SK-N-SH (cell line): ENCODE measurements at regions not wholly inside any gene's neighbourhood (a gene's known extent, or its start where the extent isn't known, plus 50 kb on each side); places are given as distances from the start of the nearest gene placed in this dataset.

ENCODE experiments used
- CTCF ChIA-PET: fragments of 300-600, 350-600 bp; formaldehyde crosslinking; extraction: SDS; loops from one replicate; lab custom pipeline; 2021; lab: Yijun Ruan, JAX
- POLR2A ChIA-PET: fragments of 350-600 bp; sonication (Branson Sonifier 250); formaldehyde crosslinking; extraction: SDS; loops from one replicate; lab custom pipeline; 2020; ENCODE audit warnings: antibody characterized with exemption, inconsistent platforms; lab: Yijun Ruan, JAX
- DNase-seq: peaks from one replicate; pipeline ENCODE4 v3.0.0; 2012
- H2AFZ ChIP-seq: fragments of 200-600 bp; sonication (generic); 2 replicates; pipeline ENCODE4 v1.8.1; 2016; ENCODE audit warnings: antibody characterized with exemption, mild to moderate bottlenecking, low read depth
- H3F3A ChIP-seq: fragments of 200-600 bp; sonication (generic); replicated peaks from 2 replicates; pipeline ENCODE3; 2016; ENCODE audit warnings: antibody characterized with exemption, mild to moderate bottlenecking; ENCODE audit not compliant: insufficient read depth
- H3K27ac ChIP-seq, 2 experiments: fragments of 200-500 bp in 1 of 2; fragments of 200-600 bp in 1 of 2; sonication (Bioruptor generic) in 1 of 2; sonication (generic), shearing (Covaris generic) in 1 of 2; 2 replicates each; pipeline versions ENCODE4 v1.5.1 to v1.6.1; 2014 to 2016; ENCODE audit warnings: low read depth in 2 of 2, inconsistent platforms in 1 of 2, low read length in 1 of 2, mild to moderate bottlenecking in 1 of 2, mixed read lengths in 1 of 2
- H3K27me3 ChIP-seq: fragments of 200-600 bp; sonication (generic), shearing (Covaris generic); 2 replicates; pipeline ENCODE4 v1.6.1; 2016; ENCODE audit warnings: mixed run types; ENCODE audit not compliant: insufficient read depth
- H3K36me3 ChIP-seq, 2 experiments: fragments of 200-500 bp in 1 of 2; fragments of 200-600 bp in 1 of 2; sonication (Bioruptor generic) in 1 of 2; sonication (generic) in 1 of 2; replicated peaks in 1 of 2; 2 replicates each; pipeline versions ENCODE3 to v1.5.1; 2014 to 2016; ENCODE audit warnings: low read length in 1 of 2, mild to moderate bottlenecking in 1 of 2; ENCODE audit not compliant: insufficient read depth in 2 of 2, control insufficient read depth in 1 of 2
- H3K4me1 ChIP-seq, 2 experiments: fragments of 200-500 bp in 1 of 2; fragments of 200-600 bp in 1 of 2; sonication (Bioruptor generic) in 1 of 2; sonication (generic), shearing (Covaris generic) in 1 of 2; 2 replicates each; pipeline versions ENCODE4 v1.5.1 to v1.6.1; 2014 to 2016; ENCODE audit warnings: low read depth in 1 of 2, low read length in 1 of 2, mixed run types in 1 of 2; ENCODE audit not compliant: insufficient read depth in 2 of 2, control insufficient read depth in 1 of 2
- H3K4me2 ChIP-seq: fragments of 200-600 bp; sonication (generic), shearing (Covaris generic); 2 replicates; pipeline ENCODE4 v1.6.1; 2017; ENCODE audit warnings: mixed run types
- H3K4me3 ChIP-seq, 2 experiments: fragments of 200-500 bp in 1 of 2; fragments of 200-600 bp in 1 of 2; sonication (Bioruptor generic) in 1 of 2; sonication (generic), shearing (Covaris generic) in 1 of 2; 2 replicates each; pipeline versions ENCODE4 v1.5.1 to v1.8.1; 2014 to 2016; ENCODE audit warnings: low read depth in 2 of 2, inconsistent platforms in 1 of 2, low read length in 1 of 2, mild to moderate bottlenecking in 1 of 2, mixed read lengths in 1 of 2, moderate library complexity in 1 of 2
- H3K79me2 ChIP-seq: fragments of 200-600 bp; sonication (generic); 2 replicates; pipeline ENCODE4 v1.8.1; 2017; ENCODE audit warnings: mild to moderate bottlenecking; ENCODE audit not compliant: insufficient read depth
- H3K9ac ChIP-seq: fragments of 200-600 bp; sonication (generic); 2 replicates; pipeline ENCODE4 v1.6.1; 2017; ENCODE audit warnings: mixed run types
- H3K9me2 ChIP-seq: fragments of 200-600 bp; sonication (generic); 2 replicates; pipeline ENCODE4 v1.6.1; 2017; ENCODE audit warnings: mixed run types
- H3K9me3 ChIP-seq: fragments of 200-600 bp; sonication (generic); 2 replicates; pipeline ENCODE4 v1.6.1; 2017; ENCODE audit warnings: mixed run types, mild to moderate bottlenecking, moderate library complexity
- H4K20me1 ChIP-seq: fragments of 200-600 bp; sonication (generic); 2 replicates; pipeline ENCODE4 v1.6.1; 2017; ENCODE audit warnings: mild to moderate bottlenecking, mixed run types; ENCODE audit not compliant: insufficient read depth
- EP300 ChIP-seq, 2 experiments: IDR thresholded peaks; 2 replicates each; pipeline versions ENCODE4 v1.4.0 to v1.6.1; 2012; ENCODE audit warnings: borderline replicate concordance in 1 of 2, low read depth in 1 of 2, low read length in 1 of 2
- FOSL2 ChIP-seq: IDR thresholded peaks from 2 replicates; pipeline ENCODE4 v1.4.0; 2012; ENCODE audit warnings: low read depth, mild to moderate bottlenecking, moderate library complexity, borderline replicate concordance
- FOXJ3 ChIP-seq: sonication (generic); formaldehyde crosslinking; IDR thresholded peaks from 2 replicates; pipeline ENCODE4 v1.5.1; 2020; ENCODE audit warnings: mild to moderate bottlenecking, missing genetic modification reagents
- GABPA ChIP-seq: IDR thresholded peaks from 2 replicates; pipeline ENCODE4 v1.4.0; 2012; ENCODE audit warnings: low read depth, mild to moderate bottlenecking
- GATA2 ChIP-seq: sonication (generic); formaldehyde crosslinking; IDR thresholded peaks from 2 replicates; pipeline ENCODE4 v1.5.0; 2020; ENCODE audit warnings: mild to moderate bottlenecking, missing genetic modification reagents
- IRF3 ChIP-seq: fragments of 150-350 bp; IDR thresholded peaks from 2 replicates; pipeline ENCODE4 v1.6.1; 2016; ENCODE audit warnings: mild to moderate bottlenecking, low read depth, low read length
- MAX ChIP-seq: IDR thresholded peaks from 2 replicates; pipeline ENCODE4 v1.4.0; 2012; ENCODE audit warnings: low read depth
- MEF2A ChIP-seq: IDR thresholded peaks from 2 replicates; pipeline ENCODE4 v1.4.0; 2012; ENCODE audit warnings: low read depth, borderline replicate concordance
- MXI1 ChIP-seq: IDR thresholded peaks from 2 replicates; pipeline ENCODE4 v1.6.1; 2012; ENCODE audit warnings: mild to moderate bottlenecking, low read depth, low read length, improper control_type of control experiment
- NRF1 ChIP-seq: IDR thresholded peaks from 2 replicates; pipeline ENCODE4 v1.6.1; 2012; ENCODE audit warnings: low read depth, mild to moderate bottlenecking, low read length
- POLR2AphosphoS5 ChIP-seq: IDR thresholded peaks from 2 replicates; pipeline ENCODE4 v1.6.1; 2012; ENCODE audit warnings: low read depth, low read length
- RAD21 ChIP-seq: IDR thresholded peaks from 2 replicates; pipeline ENCODE4 v1.6.1; 2012; ENCODE audit warnings: mild to moderate bottlenecking, low read length
- RCOR1 ChIP-seq: fragments of 150-350 bp; IDR thresholded peaks from 2 replicates; pipeline ENCODE4 v1.6.1; 2017; ENCODE audit warnings: antibody characterized with exemption, low read length
- RXRA ChIP-seq: IDR thresholded peaks from 2 replicates; pipeline ENCODE4 v1.4.0; 2012; ENCODE audit warnings: low read depth, mild to moderate bottlenecking, borderline replicate concordance
- SMC3 ChIP-seq: IDR thresholded peaks from 2 replicates; pipeline ENCODE4 v1.6.1; 2012; ENCODE audit warnings: low read depth, low read length, improper control_type of control experiment
- TAF1 ChIP-seq: IDR thresholded peaks from 2 replicates; pipeline ENCODE4 v1.6.1; 2012; ENCODE audit warnings: low read depth, mild to moderate bottlenecking, low read length, moderate library complexity, borderline replicate concordance
- TEAD4 ChIP-seq: IDR thresholded peaks from 2 replicates; pipeline ENCODE4 v1.4.0; 2012; ENCODE audit warnings: mild to moderate bottlenecking, borderline replicate concordance; ENCODE audit not compliant: insufficient read depth
- USF2 ChIP-seq: fragments of 150-350 bp; IDR thresholded peaks from 2 replicates; pipeline ENCODE4 v1.6.1; 2017; ENCODE audit warnings: antibody characterized with exemption, low read length, low read depth, borderline replicate concordance
- ZBTB33 ChIP-seq: IDR thresholded peaks from 2 replicates; pipeline ENCODE4 v1.4.0; 2012; ENCODE audit warnings: low read depth, borderline replicate concordance
- WGBS: methylation state at CpG from one replicate; pipeline ENCODE4 v1.1.6; 2017; ENCODE audit warnings: low lambda C conversion rate; 5-methylcytosine and 5-hydroxymethylcytosine counted together

- no peak for TF ChIP-seq RCOR1
- no peak for TF ChIP-seq NRF1
- TF ChIP-seq GATA2 (CRISPR knock-in tag), result no peak
Measured at GRCh38 chr6:165899611-165900010, 236.6 kb upstream of the PDE10A start (continued).

GRCh38 chr6:165895421-165896165 lies 232.6 kb upstream of the PDE10A start:
- DNase-seq, result no peak
- Histone ChIP-seq H3K27ac (no peak overlapping the region), H3K4me2 (no peak overlapping the region), H3K9me2 (no peaks in the 10 kb centered on the region), H3K4me1 (no peaks in the 10 kb centered on the region; a peak in 1 of 4 replicates), H3K9ac (no peak overlapping the region), H2AFZ (no peak overlapping the region), H3F3A (no peaks in the 10 kb centered on the region), H3K36me3 (no peaks in the 10 kb centered on the region), H3K79me2 (no peaks in the 10 kb centered on the region), H4K20me1 (no peaks in the 10 kb centered on the region), H3K27me3 (no peaks in the 10 kb centered on the region), H3K9me3 (no peaks in the 10 kb centered on the region), H3K4me3 (no peak overlapping the region)
- ChIA-PET CTCF (interaction anchor here (1.4 to 9.0 kb wide), 2 partner anchors 10 to 207 kb away, joined by 5 to 264 read pairs; no protein-coding TSS in a partner anchor), POLR2A (no interaction called here)
- TF ChIP-seq RXRA (no peak), GABPA (no peak)
- 30% methylated on average over 7 of the region's 10 CpGs for WGBS

GRCh38 chr6:165894171-165894825 lies 231.3 kb upstream of the PDE10A start:
- Histone ChIP-seq H3F3A (no peaks in the 10 kb centered on the region), H3K27me3 (no peaks in the 10 kb centered on the region), H3K79me2 (no peaks in the 10 kb centered on the region), H3K4me1 (no peaks in the 10 kb centered on the region), H3K9me3 (no peaks in the 10 kb centered on the region), H3K27ac (no peak overlapping the region), H3K4me3 (no peak overlapping the region), H3K9ac (no peak overlapping the region), H3K4me2 (no peak overlapping the region), H3K9me2 (no peaks in the 10 kb centered on the region), H2AFZ (no peak overlapping the region), H3K36me3 (no peaks in the 10 kb centered on the region), H4K20me1 (no peaks in the 10 kb centered on the region)
- ChIA-PET POLR2A (no interaction called here), CTCF (interaction anchor here (1.4 to 9.0 kb wide), 3 partner anchors 10 to 208 kb away, joined by 4 to 264 read pairs (median 10); no protein-coding TSS in a partner anchor)
- DNase-seq, result no peak
- no peak for TF ChIP-seq NRF1
- TF ChIP-seq TEAD4, result no peak
- no peak for TF ChIP-seq RCOR1
- TF ChIP-seq RAD21, result no peak
- no peak for TF ChIP-seq MXI1
- TF ChIP-seq RXRA, result no peak
- TF ChIP-seq FOXJ3 (CRISPR knock-in tag), result no peak
- no peak for TF ChIP-seq USF2
- TF ChIP-seq POLR2AphosphoS5, result no peak
- no peak for TF ChIP-seq FOSL2
- no peak for TF ChIP-seq EP300 (IDR thresholded peaks at IDR 0.05; ENCODE audit: borderline replicate concordance in 1 of 2, low read depth in 1 of 2, low read length in 1 of 2)
- no peak for TF ChIP-seq ZBTB33
- TF ChIP-seq IRF3, result no peak
- no peak for TF ChIP-seq SMC3
- TF ChIP-seq GATA2 (CRISPR knock-in tag), result no peak
- no peak for TF ChIP-seq MAX
- no peak for TF ChIP-seq TAF1
- TF ChIP-seq MEF2A, result no peak
- WGBS, result 33% methylated on average over 10 of the region's 10 CpGs
